PFSK-1 (cell line): ENCODE measurements at regions not wholly inside any gene's neighbourhood (a gene's known extent, or its start where the extent isn't known, plus 50 kb on each side); places are given as distances from the start of the nearest gene placed in this dataset.

Experiments used
- POLR2AphosphoS5 ChIP-seq: IDR thresholded peaks from 2 replicates; pipeline ENCODE4 v1.6.1; 2012; ENCODE audit warnings: low read depth, mild to moderate bottlenecking, control low read depth, low read length, moderate library complexity
- SIN3A ChIP-seq: IDR thresholded peaks from 2 replicates; pipeline ENCODE4 v1.6.1; 2012; ENCODE audit warnings: mild to moderate bottlenecking, low read length, moderate library complexity, borderline replicate concordance; ENCODE audit not compliant: insufficient read depth
- TF ChIP-seq, protein P1 (sequence below), 2 experiments: IDR thresholded peaks; 2 replicates each; pipeline versions ENCODE4 v1.6.1 to v1.8.0; 2011 to 2012; ENCODE audit warnings: low read depth in 2 of 2, low read length in 2 of 2, control low read depth in 1 of 2, inconsistent platforms in 1 of 2, mild to moderate bottlenecking in 1 of 2, moderate library complexity in 1 of 2; ENCODE audit not compliant: insufficient read depth in 1 of 2

DNA sequence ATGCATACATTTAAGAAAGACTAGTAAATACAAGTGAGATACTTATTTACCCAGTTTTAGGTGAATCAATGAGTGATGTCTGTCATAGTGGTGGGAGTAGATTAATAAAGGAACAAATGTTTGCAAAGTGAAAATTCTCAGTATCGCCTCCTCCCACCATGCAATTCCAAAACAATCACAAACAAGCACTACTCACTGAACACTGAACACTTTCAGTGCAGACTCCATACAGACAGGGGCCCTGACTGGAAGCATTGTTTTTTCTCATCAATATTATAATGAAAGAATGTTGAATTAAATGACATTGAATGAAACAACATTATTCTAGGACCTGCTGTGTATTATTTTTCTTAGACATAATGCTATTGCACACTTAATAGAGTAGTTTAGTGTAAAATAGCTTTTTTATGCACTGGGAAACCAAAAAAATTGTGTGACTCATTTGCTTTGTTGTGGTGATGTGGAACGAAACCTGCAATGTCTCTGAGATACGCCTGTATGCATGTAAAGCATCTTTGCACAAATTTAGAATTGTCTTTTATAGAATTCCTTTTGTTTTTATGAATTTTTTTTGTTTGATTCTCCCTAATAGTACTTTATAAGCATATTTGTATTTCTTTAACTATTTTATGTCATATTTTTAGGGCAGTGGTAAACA is 317.5 kb downstream of the UTRN start:
- TF ChIP-seq SIN3A (no peak), POLR2AphosphoS5 (no peak)
- TF ChIP-seq, protein P1, sequence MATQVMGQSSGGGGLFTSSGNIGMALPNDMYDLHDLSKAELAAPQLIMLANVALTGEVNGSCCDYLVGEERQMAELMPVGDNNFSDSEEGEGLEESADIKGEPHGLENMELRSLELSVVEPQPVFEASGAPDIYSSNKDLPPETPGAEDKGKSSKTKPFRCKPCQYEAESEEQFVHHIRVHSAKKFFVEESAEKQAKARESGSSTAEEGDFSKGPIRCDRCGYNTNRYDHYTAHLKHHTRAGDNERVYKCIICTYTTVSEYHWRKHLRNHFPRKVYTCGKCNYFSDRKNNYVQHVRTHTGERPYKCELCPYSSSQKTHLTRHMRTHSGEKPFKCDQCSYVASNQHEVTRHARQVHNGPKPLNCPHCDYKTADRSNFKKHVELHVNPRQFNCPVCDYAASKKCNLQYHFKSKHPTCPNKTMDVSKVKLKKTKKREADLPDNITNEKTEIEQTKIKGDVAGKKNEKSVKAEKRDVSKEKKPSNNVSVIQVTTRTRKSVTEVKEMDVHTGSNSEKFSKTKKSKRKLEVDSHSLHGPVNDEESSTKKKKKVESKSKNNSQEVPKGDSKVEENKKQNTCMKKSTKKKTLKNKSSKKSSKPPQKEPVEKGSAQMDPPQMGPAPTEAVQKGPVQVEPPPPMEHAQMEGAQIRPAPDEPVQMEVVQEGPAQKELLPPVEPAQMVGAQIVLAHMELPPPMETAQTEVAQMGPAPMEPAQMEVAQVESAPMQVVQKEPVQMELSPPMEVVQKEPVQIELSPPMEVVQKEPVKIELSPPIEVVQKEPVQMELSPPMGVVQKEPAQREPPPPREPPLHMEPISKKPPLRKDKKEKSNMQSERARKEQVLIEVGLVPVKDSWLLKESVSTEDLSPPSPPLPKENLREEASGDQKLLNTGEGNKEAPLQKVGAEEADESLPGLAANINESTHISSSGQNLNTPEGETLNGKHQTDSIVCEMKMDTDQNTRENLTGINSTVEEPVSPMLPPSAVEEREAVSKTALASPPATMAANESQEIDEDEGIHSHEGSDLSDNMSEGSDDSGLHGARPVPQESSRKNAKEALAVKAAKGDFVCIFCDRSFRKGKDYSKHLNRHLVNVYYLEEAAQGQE (IDR thresholded peaks at IDR 0.05; ENCODE audit: insufficient read depth in 1 of 2, low read depth in 2 of 2, low read length in 2 of 2), result no peak
